ENCODE measurements at regions not wholly inside any gene's neighbourhood (a gene's known extent, or its start where the extent isn't known, plus 50 kb on each side); places are given as distances from the start of the nearest gene placed in this dataset.
A peak's percentile ranks its signal among the peaks of the same experiment; 100 is the strongest.
"Not testable (repeated sequence)": the region's sequence is repeated elsewhere in the genome, so short reads cannot be mapped to it uniquely, and the experiment has no call there.

- DNase-seq: no peak
Observed at GRCh38 chr4:120005527-120005926, 61.1 kb downstream of the MAD2L1 start.

GRCh38 chr4:120005076-120005475, 61.6 kb downstream of the MAD2L1 start:
- no peak for DNase-seq

DNA sequence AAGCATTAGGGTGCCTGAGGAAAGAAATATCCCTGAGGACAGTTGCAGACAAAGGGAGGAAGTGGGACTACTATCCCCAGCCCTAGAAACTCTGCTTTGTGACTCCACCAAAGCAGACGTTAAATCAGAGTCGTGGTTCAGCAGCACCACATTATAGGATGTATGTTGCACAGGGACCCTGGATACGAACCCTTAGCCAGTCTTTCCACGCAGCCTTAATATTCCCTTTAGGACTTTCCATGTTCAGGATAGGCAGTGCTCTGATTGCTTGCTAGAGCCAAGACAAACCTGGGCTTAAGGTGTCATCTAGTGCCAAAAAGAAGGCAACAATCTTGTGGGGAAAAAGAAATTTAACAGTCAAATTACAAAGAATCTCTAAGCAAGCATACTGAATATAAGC, 62.6 kb downstream of the MAD2L1 start:
- DNase-seq: no peak

- no peak for DNase-seq
Observed at GRCh38 chr4:120003193-120003592, 63.5 kb downstream of the MAD2L1 start.

DNA sequence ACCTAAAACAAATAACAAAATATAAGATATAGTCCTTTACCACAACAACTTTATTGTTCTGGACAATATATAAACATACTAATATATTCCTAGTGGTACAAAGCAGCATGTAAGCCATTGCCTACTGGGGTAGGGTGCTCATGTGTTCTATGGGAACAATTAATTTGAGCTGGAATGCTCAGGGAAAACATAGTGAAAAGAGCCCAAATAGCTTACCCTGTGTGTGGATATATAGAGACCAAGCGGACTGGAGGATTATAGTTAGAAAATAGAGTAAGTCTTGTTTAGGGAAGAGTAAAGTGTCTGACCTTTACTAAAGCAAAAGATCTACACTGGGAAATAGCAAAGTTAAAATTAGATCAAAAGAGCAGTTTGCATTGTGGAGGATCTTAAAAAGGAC, 64.8 kb downstream of the MAD2L1 start:
- no peak for DNase-seq

- no peak for DNase-seq
Observed at GRCh38 chr4:120000591-120001296, 65.9 kb downstream of the MAD2L1 start.

GRCh38 chr4:119996024-119996423, 70.6 kb downstream of the MAD2L1 start:
- DNase-seq: not testable (repeated sequence)

DNA sequence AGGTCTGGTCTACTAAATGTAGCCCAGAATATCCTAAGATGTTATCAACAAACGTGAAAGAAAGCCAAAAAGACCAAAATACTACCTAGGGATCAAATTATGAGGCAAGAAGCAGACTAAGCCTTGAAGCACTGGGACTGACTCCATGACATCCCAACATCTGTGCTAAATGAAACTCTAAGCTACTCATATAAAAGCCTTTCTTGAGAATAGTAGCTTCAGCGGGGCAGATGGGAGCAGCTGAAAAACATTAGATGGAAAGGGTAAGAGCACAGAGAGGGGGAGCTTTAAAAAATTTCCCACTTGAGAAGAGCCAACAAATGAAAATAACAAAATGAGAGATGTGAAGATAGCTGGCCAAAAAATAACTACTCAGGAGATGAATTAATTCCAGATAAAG, 81.7 kb downstream of the MAD2L1 start:
- no peak for DNase-seq

DNA sequence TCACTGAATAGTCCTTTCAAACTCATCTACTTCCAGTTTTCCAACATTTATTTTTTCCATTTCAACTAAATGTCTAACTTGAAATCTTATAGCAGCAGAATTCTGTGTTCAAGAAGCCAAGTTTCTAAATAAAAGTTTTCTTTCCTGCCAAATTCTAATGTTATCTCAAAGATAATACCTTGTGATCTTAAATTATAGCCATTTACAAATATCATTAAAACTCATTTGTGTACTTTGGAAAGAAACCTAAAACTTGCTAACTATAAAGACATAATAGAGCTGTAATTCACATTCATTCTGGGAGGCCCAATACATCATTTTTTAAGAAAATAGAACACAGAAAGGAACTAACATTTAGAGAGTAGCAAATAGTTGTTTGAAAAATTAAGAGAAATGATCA, 83.9 kb downstream of the MAD2L1 start:
- no peak for DNase-seq

DNA sequence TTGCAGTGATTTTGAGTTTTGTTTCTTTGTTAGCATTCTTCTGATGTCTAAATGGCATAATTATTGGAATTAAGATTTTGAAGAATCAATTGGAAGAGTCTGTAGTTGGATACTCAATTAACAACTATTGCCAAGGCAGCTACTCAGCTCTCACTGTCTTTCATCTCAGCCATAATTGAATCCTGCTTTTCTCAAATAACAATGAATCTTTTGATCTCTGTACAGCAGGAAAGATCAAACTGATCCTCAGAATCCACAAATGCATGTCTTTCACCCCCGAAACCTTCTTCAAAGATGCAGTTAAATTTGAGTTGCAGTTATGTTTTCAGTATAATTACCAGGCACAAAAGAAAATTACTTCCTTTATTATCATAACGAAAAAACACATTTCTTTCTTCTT, 86.2 kb downstream of the MAD2L1 start:
- no peak for DNase-seq

- DNase-seq: no peak
Observed at GRCh38 chr4:119977076-119977940, 89.3 kb downstream of the MAD2L1 start.

DNA sequence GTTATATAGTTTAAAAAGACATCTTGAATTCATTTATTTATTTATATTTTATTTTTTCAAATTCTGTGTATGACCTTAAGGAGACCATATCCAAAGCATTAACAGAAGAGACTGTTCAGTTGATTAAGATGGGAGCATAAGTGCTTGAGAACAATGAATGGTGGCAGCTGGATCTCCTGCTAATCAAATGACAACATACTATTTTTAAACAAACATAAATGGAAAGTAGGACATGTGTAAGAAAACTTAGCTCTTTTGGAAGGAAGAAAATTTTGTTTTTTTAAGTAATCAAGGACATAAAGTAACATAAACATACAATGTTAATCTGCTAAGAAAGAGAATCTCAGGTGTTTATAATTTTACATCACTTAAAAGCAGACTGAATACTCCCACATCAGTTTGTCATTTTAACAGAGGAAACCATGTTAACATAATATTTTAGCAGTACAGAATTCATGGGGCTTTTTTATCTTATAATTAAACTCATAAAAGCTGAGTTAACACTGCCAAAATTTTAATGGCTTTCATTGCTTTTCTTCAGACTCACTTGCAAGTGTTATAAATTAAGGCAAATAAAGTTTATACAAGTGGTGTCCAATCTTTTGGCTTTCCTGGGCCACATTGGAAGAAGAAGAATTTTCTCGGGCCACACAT, 95.1 kb downstream of the MAD2L1 start:
- no peak for DNase-seq

- no peak for DNase-seq
Observed at GRCh38 chr4:119962631-119963030, 104.0 kb downstream of the MAD2L1 start.

GRCh38 chr4:119958983-119959382, 107.7 kb downstream of the MAD2L1 start:
- no peak for DNase-seq

DNA sequence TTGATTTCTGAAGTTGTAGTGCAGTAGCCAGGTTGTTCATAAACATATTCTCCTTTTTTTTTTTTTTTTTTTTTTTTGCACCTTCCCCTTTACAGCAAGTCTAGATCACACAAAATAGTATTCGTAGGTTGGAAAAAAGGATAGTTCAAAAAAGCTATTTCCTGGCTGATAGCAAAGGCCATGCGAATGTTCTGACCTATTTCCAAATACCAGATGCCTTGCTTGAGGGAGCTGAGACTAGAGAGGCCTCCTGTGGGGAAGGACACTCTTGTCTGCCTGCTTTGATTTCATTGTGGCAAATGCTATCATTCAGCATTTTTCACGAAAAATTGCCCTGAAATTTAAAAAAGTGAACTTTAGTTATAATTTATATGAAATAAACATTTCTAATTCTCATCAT, 111.4 kb downstream of the MAD2L1 start:
- no peak for DNase-seq

DNA sequence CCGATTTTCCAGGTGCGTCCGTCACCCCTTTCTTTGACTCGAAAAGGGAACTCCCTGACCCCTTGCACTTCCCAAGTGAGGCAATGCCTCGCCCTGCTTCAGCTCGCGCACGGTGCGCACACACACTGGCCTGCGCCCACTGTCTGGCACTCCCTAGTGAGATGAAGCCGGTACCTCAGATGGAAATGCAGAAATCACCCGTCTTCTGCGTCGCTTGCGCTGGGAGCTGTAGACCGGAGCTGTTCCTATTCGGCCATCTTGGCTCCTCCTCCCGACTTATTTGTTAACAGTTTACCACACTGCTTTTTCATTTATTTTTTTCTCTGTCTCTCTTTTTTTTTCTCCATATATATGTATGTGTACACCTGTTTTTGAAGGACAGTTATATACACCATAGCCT, 112.2 kb downstream of the MAD2L1 start:
- not testable (repeated sequence) for DNase-seq

DNA sequence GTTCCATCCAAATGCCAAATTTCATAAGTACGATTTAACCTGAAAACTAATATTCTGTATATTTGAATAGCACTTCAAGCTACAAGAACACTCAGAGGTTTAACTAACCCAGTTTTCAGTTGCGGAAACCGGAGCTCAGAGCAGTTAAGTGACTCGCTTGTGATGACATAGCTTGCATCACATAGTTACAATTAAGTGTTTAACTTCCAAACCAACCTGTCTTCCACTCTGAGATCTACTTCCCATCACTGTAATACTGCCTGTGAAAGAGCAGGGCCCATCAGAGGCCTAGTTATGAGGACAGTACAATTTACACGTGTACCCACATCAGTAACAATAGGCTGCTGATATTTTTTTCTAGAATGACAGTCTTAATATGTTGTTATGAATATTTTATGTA, 120.3 kb downstream of the MAD2L1 start:
- DNase-seq: no peak

- no peak for DNase-seq
Observed at GRCh38 chr4:119942806-119943205, 123.8 kb downstream of the MAD2L1 start.

- no peak for DNase-seq
Observed at GRCh38 chr4:119940557-119940956, 126.1 kb downstream of the MAD2L1 start.

DNA sequence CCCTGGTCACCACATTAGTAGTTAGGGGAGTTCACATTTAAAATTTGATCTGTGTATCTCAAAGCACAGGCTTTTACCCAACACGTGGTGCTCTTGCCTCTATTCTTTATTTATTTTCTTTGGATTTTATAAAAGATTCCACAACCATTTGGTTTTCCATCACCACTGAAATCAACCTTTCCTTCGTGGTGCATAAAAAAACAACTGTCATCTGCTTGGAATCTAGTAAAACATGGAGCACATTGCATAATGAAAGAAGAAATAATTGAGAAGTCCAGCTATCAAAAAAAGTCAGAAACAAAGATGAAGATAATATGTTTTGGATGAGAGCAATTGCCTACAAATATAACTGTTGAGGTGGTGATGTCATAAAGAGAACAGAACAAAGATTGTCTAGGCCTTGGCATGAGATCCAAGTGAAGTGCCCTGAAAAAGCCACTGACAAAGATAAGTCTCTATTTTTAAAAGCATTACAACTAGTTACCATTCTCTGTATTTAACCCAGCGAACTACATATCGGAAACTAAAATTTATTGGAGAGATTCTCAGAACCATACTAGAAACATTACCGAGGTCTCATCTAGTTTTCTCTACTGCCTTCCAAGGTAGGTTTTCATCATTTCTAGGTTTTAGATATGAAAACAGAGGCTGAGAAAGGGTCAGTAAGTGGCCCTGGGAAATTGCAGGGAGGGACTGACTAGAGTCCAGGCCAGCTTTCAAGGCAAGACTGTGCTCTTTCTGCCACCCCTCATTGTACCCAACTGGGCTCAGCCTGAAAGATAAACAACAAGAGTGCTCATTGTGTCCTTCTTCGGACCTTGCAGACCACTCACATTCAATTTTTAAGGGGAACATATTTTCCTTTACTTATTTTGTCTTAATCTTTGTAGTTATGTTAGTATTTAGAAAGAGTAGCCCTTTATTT, 127.3 kb downstream of the MAD2L1 start:
- no peak for DNase-seq

DNA sequence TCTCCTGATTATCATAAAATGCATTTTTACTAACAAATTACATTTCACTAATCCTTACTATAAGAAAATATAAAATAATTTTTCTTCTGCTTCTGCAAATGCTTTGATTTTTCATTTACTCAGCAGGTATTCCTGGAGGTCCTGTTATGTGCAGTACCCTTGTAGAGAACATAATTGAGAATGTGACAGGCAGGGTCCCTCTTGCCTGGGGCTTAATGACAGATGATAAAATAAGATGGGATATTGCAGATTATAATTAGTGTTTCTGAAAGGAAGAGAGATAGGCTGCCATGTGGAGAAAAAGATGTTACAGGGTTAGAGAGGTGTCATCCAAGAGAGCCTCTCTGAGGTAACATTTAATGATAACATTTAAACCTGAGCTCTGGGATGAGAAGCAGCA, 128.9 kb downstream of the MAD2L1 start:
- DNase-seq: no peak

- DNase-seq: peak; percentile 94
Observed at GRCh38 chr4:119933606-119934005, 133.0 kb downstream of the MAD2L1 start.

- DNase-seq: no peak
Observed at GRCh38 chr4:119932277-119932676, 134.4 kb downstream of the MAD2L1 start.
